IPS-18c (cell line): ENCODE measurements at regions not wholly inside any gene's neighbourhood (a gene's known extent, or its start where the extent isn't known, plus 50 kb on each side); places are given as distances from the start of the nearest gene placed in this dataset.

Experiments
- H3K4me3 ChIP-seq: 2 replicates; pipeline ENCODE4 v1.7.0; 2013; ENCODE audit warnings: low read depth, mild to moderate bottlenecking, low read length, moderate library complexity; ENCODE audit not compliant: insufficient read depth
- H3K9me3 ChIP-seq: one replicate; pipeline ENCODE4 v1.6.1; 2013; ENCODE audit warnings: mild to moderate bottlenecking, low read length, moderate library complexity; ENCODE audit not compliant: control insufficient read depth, insufficient read depth

DNA sequence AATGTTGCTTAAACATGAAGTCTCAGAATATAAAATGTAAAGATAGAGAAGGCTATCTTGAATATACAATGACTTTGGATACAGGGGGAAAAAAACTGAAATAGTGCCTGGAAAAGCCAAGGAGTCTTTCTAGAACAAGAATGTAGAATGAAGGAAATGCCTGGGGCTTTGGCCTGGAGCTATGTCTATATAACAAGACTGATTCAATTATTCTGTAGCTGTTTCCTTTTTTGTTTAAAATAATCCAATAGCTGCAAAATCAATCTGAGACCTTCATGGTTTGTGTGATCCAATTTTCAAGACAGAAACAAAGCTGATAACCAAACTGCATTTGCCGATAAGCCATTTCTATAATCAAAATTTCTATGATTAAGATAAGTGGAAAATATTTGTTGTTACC, 530.9 kb upstream of the NBEA start:
- no peak overlapping the region for H3K4me3 ChIP-seq

GRCh38 chr13:34411894-34412293, 530.2 kb upstream of the NBEA start:
- H3K4me3 ChIP-seq, result no peak overlapping the region
- no peaks in the 10 kb centered on the region for H3K9me3 ChIP-seq

More for the DNA sequence above, 530.9 kb upstream of the NBEA start:
- H3K9me3 ChIP-seq, result no peaks in the 10 kb centered on the region

DNA sequence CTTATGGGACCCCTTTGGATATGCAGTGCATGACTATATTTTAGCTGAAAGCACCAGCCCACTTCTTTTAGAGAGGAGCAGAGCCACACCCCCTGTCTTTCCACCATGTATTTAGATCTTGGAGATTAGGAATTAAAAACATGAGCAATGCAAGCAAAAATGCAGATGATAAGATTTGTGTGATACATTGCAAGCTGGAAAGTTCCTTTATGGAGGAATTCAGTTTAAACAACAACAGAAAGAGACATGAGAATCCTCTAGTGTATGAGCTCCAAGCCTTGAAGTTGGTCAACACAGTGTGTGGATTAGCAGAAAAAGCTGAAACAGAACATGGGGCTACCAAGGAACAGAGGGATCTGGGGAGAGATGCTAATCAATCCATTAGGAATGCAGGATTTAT, 529.8 kb upstream of the NBEA start:
- Histone ChIP-seq H3K4me3 (no peak overlapping the region), H3K9me3 (no peaks in the 10 kb centered on the region)

DNA sequence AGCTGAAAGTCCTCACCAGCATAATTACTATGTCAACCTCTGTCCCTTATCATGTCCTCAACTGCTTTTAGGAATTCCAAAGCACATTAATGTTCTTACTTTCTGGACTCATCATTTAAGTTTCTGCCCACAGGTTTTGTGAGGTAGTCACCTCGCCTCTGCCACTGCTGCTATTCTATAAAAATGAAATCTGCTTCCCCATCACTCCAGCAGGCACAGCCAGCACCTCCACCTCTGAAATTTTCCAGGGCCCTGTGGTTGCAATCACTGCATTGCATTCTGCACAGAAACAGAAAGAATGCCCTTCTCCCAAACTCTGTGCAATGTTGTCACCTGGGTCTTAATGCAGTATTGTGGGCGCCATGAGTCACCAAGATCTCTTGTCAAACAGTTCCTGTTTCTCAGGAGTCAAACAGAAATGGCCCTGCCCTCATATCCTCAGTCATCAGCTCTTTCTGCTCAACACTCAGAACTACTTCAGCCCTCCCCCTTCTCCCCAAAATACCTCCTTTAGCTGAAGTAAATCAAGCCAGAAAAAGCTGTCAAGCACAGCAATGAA, 529.2 kb upstream of the NBEA start:
- Histone ChIP-seq H3K9me3 (no peaks in the 10 kb centered on the region), H3K4me3 (no peak overlapping the region)

DNA sequence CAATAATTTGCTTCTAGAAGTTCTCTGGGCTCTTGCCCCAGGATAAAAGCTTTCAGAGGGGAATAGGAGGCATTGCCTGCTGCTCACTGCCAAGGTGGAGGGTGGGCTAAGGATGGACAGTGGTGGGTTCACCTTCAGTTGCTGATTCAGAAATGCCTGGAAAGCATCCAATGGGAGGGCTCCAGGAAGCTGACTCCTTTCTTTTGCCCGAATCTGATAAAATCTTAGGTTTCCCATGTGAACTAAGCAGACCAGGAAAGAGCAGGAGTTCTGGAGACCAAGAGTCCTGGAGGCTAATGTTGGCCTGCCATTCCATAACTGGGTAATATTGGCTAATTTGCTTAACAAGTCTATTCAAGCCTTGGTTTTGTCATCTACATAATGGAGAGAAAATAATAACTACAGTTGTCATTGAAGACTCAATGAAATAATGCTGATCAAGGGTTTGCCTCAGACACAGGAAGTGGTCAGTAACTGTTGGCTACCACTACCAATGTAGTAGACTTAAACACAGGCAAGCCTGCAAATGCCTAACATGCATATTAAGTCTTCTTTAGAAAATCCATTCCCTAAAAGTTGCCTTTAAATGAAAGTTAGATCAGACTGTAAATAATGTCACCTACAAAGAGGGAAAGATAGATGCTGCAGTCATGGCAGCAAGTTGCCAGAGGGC, 528.4 kb upstream of the NBEA start:
- H3K9me3 ChIP-seq, result no peaks in the 10 kb centered on the region
- H3K4me3 ChIP-seq, result no peak overlapping the region

DNA sequence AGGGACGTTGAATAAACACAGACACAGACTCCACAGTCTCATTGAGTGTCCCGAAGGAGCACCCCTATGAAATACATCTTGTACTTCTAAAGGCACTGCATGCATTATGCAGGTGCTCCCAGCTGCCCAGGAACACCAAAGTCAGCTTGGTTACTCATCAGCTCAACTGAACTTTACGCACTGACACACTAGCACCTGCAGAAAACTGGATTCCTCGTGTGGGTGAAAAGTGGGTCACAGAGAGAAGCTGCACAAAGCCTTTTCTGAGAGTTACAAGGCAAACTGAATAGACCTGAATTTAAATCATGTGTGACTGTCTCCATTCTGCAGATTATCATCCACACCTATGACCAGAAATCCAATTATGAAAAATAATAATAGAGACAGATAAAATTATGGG, 527.5 kb upstream of the NBEA start:
- Histone ChIP-seq H3K9me3 (no peaks in the 10 kb centered on the region), H3K4me3 (no peak overlapping the region)

- no peak overlapping the region for H3K4me3 ChIP-seq
- peaks cover 2% of the 10 kb centered on the region for H3K9me3 ChIP-seq
Observed at GRCh38 chr13:34416971-34417380, 525.1 kb upstream of the NBEA start.

DNA sequence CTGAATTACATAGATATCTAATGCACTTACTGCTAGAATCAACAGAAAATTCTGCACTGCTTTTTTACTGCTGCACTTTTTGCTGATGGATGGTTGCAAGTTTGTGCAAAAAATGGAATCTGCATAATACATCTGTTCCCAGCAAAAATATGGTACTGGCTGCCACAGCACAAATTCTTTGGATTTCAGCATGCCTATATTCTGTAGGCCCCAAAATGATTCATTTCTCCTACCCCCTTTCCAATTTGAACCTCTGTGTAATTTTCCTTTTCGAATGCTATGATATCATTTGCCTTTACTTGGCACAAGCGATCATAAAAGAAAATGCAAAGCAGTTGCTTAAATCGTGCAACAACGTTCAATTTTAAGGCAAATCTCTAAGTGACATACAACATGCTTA, 524.2 kb upstream of the NBEA start:
- no peak overlapping the region for H3K4me3 ChIP-seq
- peaks cover 2% of the 10 kb centered on the region for H3K9me3 ChIP-seq

DNA sequence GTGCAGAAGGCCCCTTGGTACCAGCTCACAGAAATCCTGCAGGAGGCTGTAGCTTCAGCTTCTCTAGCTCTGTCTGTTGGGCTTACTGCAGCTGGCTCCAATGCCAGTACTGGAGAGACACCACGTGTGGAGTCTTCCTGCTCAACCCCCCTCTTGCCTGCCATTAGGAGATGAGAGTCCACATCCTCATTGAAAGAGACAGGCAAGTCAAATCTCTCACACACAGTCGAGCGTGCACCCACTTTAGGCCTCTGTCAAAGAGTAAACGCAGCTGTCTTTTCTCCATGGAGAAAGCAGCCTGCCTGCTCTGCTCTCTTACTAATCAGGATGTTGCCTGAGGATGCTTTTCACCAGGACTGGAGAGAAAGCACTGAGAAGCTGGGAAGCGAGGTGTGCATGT, 523.0 kb upstream of the NBEA start:
- Histone ChIP-seq H3K9me3 (peaks cover 2% of the 10 kb centered on the region), H3K4me3 (no peak overlapping the region)

DNA sequence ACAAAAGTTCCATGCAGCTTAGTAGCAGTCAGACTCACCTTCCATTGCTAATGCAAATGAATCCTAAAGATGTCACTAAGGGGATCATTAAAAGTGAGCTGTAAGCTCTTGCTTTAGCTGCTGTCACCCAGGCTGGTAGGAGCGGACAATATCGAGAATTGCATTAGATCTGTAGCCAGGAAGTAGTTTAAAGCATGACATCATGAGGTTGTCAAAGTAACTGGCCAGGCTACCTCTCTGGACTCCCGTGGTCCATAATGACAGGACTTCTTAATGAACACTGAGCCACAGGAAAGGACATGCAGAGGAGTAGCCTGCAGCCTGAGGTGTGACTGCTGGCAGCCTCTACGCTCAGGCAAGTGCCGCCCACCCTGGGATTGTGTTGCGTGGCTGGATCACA, 522.3 kb upstream of the NBEA start:
- H3K9me3 ChIP-seq, result peaks cover 2% of the 10 kb centered on the region
- no peak overlapping the region for H3K4me3 ChIP-seq

DNA sequence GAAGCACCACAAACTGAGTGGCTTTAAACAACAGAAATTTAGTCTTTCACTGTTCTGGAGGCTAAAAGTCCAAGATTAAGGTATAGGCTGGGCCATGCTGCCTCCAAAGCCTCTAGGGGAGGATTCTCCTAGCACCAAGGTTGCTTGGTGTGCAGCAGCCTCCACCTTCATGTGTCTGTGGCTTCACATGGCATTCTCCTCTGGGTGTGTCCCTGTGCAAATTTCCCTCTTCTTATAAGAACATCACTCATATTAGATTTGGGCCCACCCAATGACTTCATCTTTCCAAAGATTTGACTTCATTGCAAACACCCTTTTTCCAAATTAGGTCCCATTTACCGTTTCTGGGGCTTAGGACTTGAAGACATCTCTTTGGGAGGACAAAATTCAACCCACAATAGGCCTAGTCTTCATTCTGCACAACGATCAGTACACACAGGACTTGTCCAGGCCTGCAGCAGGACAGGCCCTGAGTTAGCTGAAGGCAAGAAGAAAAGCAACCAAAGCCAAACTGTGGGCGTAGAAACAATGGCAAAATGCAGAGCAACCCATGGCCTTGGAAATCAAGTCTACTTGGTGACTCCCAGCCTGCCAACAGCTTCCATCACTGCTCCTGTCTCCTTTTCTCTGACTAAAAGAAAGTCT, 521.2 kb upstream of the NBEA start:
- H3K9me3 ChIP-seq, result peaks cover 2% of the 10 kb centered on the region

DNA sequence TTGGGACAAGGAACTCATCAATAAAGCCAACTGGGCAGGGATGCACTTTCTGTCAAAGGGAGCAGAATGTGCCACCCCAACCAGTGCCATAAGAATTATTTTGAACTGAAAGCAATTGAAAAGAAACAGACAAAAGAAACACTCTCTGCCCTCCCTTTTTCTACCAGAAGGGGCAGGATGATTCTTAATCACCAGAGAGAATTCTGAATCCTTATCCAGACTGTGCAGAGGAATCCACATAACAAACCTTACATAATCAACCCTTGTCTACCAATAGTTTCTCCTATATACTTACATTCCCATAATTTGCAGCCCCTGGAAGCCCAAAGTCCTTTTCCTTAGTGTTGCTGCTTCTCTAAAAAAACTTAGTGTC, 520.7 kb upstream of the NBEA start:
- H3K4me3 ChIP-seq, result no peak overlapping the region
- peaks cover 2% of the 10 kb centered on the region for H3K9me3 ChIP-seq

More for the DNA sequence above, 521.2 kb upstream of the NBEA start:
- H3K4me3 ChIP-seq, result no peak overlapping the region

- Histone ChIP-seq H3K9me3 (peaks cover 2% of the 10 kb centered on the region), H3K4me3 (no peak overlapping the region)
Observed at GRCh38 chr13:34421858-34422475, 520.1 kb upstream of the NBEA start.

DNA sequence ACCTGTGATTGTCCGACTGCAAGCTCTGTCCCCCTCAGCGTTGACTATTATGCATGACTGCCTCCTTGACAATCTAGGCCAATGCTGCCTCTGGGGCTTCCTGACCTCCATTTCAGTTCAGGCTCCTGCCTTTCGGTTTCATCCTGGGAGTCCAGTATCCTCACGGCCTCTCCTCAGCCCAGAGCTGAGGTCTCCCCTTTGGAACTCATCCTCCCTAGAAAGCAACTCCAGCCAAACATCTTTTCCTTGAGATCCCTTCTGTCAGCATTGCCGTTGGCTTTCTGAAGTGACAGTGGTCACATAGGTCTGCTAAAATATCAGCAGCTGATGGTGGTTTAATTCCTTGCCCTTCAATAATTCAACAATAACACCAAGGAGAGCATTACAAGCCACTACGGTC, 519.1 kb upstream of the NBEA start:
- no peak overlapping the region for H3K4me3 ChIP-seq
- peaks cover 2% of the 10 kb centered on the region for H3K9me3 ChIP-seq

DNA sequence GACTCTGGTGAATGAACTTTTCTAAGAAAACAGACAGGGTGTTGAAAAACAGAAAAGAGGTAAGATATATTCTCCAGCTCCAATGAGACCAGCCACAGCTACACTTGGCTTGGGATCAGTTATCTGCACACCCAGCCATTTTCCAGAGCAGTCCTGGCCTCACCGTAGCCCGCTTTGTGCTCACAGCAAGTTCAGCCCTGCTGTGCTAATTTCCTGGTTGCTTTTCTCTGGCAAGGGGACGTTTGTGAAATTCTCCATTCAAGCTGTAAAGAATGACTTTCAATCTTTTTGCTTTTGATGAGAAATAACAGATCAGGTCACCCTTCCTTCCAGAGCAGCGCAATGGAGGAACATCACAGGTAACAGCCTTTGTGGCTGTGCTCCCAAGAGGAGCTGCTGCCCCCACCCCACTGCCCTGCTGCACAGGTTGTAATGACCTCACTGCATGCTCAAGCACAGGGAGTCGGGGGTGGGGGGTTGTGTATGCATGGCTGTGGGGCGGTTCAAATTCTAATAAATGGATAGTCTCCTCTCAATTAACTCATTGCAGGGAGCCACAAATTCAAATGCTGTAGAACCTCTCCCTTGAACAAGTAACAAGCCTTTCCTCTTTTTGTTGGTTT, 516.6 kb upstream of the NBEA start:
- no peak overlapping the region for H3K4me3 ChIP-seq
- peaks cover 2% of the 10 kb centered on the region for H3K9me3 ChIP-seq

- no peak overlapping the region for H3K4me3 ChIP-seq
- H3K9me3 ChIP-seq, result no peaks in the 10 kb centered on the region
Observed at GRCh38 chr13:34428911-34429310, 513.2 kb upstream of the NBEA start.

DNA sequence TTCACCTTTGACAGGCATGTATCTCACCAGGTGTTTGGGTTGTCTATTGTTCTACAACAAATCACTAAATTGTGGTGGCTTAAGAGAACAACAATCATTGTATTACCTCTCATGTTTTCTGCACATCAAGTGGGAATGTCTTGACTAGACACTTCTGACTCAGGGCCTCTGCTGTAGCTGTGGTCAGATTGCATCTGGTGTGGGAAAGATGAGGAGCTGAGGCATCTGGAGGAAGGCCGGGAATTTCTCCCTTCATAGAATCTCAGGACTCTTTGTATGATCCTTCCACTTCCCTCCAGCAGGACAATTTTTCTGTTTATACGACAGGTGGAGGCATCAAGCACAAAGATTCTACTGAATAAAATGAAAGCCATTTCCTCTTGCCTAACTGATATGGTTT, 511.8 kb upstream of the NBEA start:
- Histone ChIP-seq H3K9me3 (no peaks in the 10 kb centered on the region), H3K4me3 (no peak overlapping the region)
